ENCODE measurements at regions not wholly inside any gene's neighbourhood (a gene's known extent, or its start where the extent isn't known, plus 50 kb on each side); places are given as distances from the start of the nearest gene placed in this dataset.

DNA sequence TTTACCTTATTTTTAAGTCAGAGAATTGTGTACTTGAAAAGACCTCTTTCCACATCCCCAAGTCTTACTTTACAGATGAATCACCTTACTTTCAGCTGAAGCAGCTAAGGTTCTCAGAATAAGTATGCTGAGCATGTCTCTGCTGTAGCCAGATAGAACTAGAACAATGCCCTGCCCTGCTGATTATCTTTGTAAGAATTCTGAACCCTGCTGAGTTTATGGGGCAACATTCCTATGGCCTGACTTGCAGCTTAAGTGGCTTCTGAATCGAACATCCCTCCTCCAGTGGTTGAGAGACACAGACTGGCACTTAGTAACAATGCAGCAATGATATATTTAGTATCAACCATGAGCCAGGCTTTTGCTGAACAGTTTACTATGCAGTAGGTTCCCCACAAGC is 592.0 kb upstream of the WWC1 start:
- TF ChIP-seq, protein P1, sequence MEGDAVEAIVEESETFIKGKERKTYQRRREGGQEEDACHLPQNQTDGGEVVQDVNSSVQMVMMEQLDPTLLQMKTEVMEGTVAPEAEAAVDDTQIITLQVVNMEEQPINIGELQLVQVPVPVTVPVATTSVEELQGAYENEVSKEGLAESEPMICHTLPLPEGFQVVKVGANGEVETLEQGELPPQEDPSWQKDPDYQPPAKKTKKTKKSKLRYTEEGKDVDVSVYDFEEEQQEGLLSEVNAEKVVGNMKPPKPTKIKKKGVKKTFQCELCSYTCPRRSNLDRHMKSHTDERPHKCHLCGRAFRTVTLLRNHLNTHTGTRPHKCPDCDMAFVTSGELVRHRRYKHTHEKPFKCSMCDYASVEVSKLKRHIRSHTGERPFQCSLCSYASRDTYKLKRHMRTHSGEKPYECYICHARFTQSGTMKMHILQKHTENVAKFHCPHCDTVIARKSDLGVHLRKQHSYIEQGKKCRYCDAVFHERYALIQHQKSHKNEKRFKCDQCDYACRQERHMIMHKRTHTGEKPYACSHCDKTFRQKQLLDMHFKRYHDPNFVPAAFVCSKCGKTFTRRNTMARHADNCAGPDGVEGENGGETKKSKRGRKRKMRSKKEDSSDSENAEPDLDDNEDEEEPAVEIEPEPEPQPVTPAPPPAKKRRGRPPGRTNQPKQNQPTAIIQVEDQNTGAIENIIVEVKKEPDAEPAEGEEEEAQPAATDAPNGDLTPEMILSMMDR (IDR thresholded peaks at IDR 0.05), result no peak
- TF ChIP-seq POLR2A (IDR thresholded peaks at IDR 0.05), result no peak
